Kidney epithelial cell (primary cell): ENCODE measurements at regions not wholly inside any gene's neighbourhood (a gene's known extent, or its start where the extent isn't known, plus 50 kb on each side); places are given as distances from the start of the nearest gene placed in this dataset.

Experiments
- DNase-seq: peaks from one replicate; pipeline ENCODE4 v3.0.0-alpha.2; 2010; ENCODE audit warnings: low read depth
- H3K27me3 ChIP-seq: 2 replicates; pipeline ENCODE4 v1.6.0; 2011; ENCODE audit warnings: low read length; ENCODE audit not compliant: control insufficient read depth, insufficient read depth
- H3K36me3 ChIP-seq: 2 replicates; pipeline ENCODE4 v1.5.1; 2011; ENCODE audit warnings: low read length; ENCODE audit not compliant: control insufficient read depth, insufficient read depth
- H3K4me3 ChIP-seq: 2 replicates; pipeline ENCODE4 v1.5.1; 2011; ENCODE audit warnings: low read depth, mild to moderate bottlenecking, control low read depth, low read length
- CTCF ChIP-seq: IDR thresholded peaks from 2 replicates; pipeline ENCODE4 v1.5.1; 2011; ENCODE audit warnings: mild to moderate bottlenecking, moderate library complexity, low read length, control low read depth, inconsistent platforms; ENCODE audit not compliant: insufficient read depth, poor library complexity, severe bottlenecking

DNA sequence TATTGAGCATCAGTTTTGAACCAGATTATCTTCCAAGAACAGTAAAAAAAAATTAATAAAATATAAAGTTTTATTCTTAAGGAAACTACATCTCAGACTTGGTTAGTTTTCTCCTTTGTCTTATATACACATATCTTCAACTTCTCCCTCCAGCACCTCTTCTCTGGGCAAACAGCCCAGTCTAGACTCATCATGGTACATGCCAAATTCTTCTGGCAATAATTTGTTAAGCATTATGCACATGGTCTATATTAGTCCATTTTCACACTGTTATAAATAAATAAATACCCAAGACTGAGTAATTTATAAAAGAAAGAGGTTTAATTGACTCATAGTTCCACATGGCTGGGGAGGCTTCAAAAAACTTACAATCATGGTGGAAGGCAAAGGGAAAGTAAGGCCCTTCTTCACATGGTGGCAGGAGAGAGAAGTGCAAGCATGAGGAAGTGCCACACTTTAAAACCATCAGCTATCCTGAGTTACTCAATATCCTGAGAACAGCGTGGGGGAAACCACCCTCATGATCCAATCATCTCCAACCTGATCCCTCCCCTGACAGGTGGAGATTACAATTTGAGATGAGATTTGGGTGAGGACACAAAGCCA, 108.7 kb upstream of the RNPC3 start:
- no peak for DNase-seq
- Histone ChIP-seq H3K36me3 (no peaks in the 10 kb centered on the region), H3K4me3 (no peak overlapping the region), H3K27me3 (no peaks in the 10 kb centered on the region)
- no peak for TF ChIP-seq CTCF

DNA sequence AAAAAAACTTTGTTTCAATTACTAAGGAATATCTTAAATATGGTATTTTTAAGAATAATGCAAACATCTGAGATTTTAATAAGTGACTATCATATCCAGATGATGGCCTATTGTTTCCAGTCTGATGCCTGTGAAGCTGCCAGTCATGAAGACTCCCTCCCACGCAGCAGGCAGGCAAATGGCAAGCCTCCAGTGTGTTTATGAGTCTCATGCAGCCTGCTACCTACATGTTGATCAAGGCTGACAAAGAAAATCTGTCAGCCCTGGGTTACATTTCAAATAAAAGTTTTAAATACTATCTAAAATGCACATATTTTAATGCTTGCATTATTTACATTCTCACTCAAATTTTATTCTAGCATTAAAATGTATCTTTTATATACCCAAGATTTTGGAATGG, 137.6 kb upstream of the RNPC3 start:
- no peak for DNase-seq
- Histone ChIP-seq H3K27me3 (no peaks in the 10 kb centered on the region), H3K36me3 (no peaks in the 10 kb centered on the region), H3K4me3 (no peak overlapping the region)
- no peak for TF ChIP-seq CTCF

- no peak for DNase-seq
Measured at GRCh38 chr1:103373991-103374390, 151.5 kb upstream of the RNPC3 start.

DNA sequence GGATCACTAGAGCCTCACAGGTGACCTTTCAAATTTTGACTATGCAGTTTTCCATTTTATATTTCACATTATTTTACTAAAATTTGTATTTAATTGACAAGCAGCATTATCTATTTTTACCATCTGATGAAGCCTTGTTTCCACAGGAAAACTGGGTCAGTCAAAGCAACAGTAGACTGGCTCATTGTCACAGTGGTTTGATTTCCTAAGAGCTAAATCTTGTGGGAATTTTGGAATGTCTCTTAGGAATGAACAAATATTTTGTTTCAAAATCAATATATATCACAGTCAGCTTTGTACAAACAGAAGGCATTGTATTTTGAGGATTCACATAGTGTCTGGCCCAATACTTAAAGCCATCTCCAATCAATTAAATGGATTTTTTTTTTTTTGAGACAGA, 152.6 kb upstream of the RNPC3 start:
- Histone ChIP-seq H3K36me3 (no peaks in the 10 kb centered on the region), H3K27me3 (no peaks in the 10 kb centered on the region), H3K4me3 (no peak overlapping the region)
- no peak for DNase-seq
- no peak for TF ChIP-seq CTCF

More at GRCh38 chr1:103373991-103374390, 151.5 kb upstream of the RNPC3 start:
- Histone ChIP-seq H3K36me3 (no peaks in the 10 kb centered on the region), H3K4me3 (no peak overlapping the region), H3K27me3 (no peaks in the 10 kb centered on the region)
- TF ChIP-seq CTCF: no peak

- no peak for TF ChIP-seq CTCF
- DNase-seq: no peak
- no peaks in the 10 kb centered on the region for H3K36me3 ChIP-seq
- H3K27me3 ChIP-seq: no peaks in the 10 kb centered on the region
- H3K4me3 ChIP-seq: no peak overlapping the region
Measured at GRCh38 chr1:103371234-103371633, 154.3 kb upstream of the RNPC3 start.

- Histone ChIP-seq H3K4me3 (no peak overlapping the region), H3K36me3 (no peaks in the 10 kb centered on the region), H3K27me3 (no peaks in the 10 kb centered on the region)
- no peak for TF ChIP-seq CTCF
- no peak for DNase-seq
Measured at GRCh38 chr1:103367186-103367585, 158.3 kb upstream of the RNPC3 start.
